Stimulated activated CD4-positive, alpha-beta T cell treated with anti-CD3 and anti-CD28 coated beads, Interleukin-15, amount 100 ng/mL, for 24 hours (primary cell): ENCODE measurements at regions not wholly inside any gene's neighbourhood (a gene's known extent, or its start where the extent isn't known, plus 50 kb on each side); places are given as distances from the start of the nearest gene placed in this dataset.

Source experiments
- DNase-seq: peaks from one replicate; pipeline ENCODE4 v3.0.0-alpha.2; 2020

GRCh38 chr3:43783987-43784639 lies 93.4 kb downstream of the ABHD5 start:
- DNase-seq, result no peak

- no peak for DNase-seq
Observed at GRCh38 chr3:43784640-43785011, 93.9 kb downstream of the ABHD5 start.

GRCh38 chr3:43785551-43785950 lies 94.8 kb downstream of the ABHD5 start:
- no peak for DNase-seq

GRCh38 chr3:43786102-43786501 lies 95.4 kb downstream of the ABHD5 start:
- DNase-seq, result no peak

- no peak for DNase-seq
Observed at GRCh38 chr3:43786526-43787305, 96.0 kb downstream of the ABHD5 start.

GRCh38 chr3:43787330-43787729 lies 96.6 kb downstream of the ABHD5 start:
- no peak for DNase-seq

- DNase-seq, result no peak
Observed at GRCh38 chr3:43789028-43789427, 98.3 kb downstream of the ABHD5 start.

GRCh38 chr3:43790060-43790459 lies 99.3 kb downstream of the ABHD5 start:
- no peak for DNase-seq

GRCh38 chr3:43790476-43790875 lies 99.7 kb downstream of the ABHD5 start:
- DNase-seq, result no peak

- DNase-seq, result no peak
Observed at GRCh38 chr3:43791246-43791645, 100.5 kb downstream of the ABHD5 start.

GRCh38 chr3:43792904-43793303 lies 102.2 kb downstream of the ABHD5 start:
- no peak for DNase-seq

- DNase-seq, result no peak
Observed at GRCh38 chr3:43793648-43794372, 103.1 kb downstream of the ABHD5 start.

GRCh38 chr3:43794776-43795175 lies 104.0 kb downstream of the ABHD5 start:
- DNase-seq, result no peak

GRCh38 chr3:43795491-43795890 lies 104.8 kb downstream of the ABHD5 start:
- DNase-seq, result no peak

- DNase-seq, result no peak
Observed at GRCh38 chr3:43796041-43796596, 105.4 kb downstream of the ABHD5 start.

GRCh38 chr3:43797794-43798193 lies 107.1 kb downstream of the ABHD5 start:
- no peak for DNase-seq

GRCh38 chr3:43810797-43811196 lies 120.1 kb downstream of the ABHD5 start:
- no peak for DNase-seq

GRCh38 chr3:43814461-43814860 lies 123.7 kb downstream of the ABHD5 start:
- DNase-seq, result no peak

- DNase-seq, result no peak
Observed at GRCh38 chr3:43816372-43816771, 125.6 kb downstream of the ABHD5 start.

GRCh38 chr3:43817064-43817463 lies 126.3 kb downstream of the ABHD5 start:
- DNase-seq, result no peak

- no peak for DNase-seq
Observed at GRCh38 chr3:43817825-43818224, 127.1 kb downstream of the ABHD5 start.

GRCh38 chr3:43818229-43818628 lies 127.5 kb downstream of the ABHD5 start:
- no peak for DNase-seq

- no peak for DNase-seq
Observed at GRCh38 chr3:43838009-43838758, 147.4 kb downstream of the ABHD5 start.
